ACC112 (cell line): ENCODE measurements at regions not wholly inside any gene's neighbourhood (a gene's known extent, or its start where the extent isn't known, plus 50 kb on each side); places are given as distances from the start of the nearest gene placed in this dataset.
"Not testable (repeated sequence)": the region's sequence is repeated elsewhere in the genome, so short reads cannot be mapped to it uniquely, and the experiment has no call there.

Experiments
- H2AFZ ChIP-seq: fragments of 200-600 bp; sonication (generic); one replicate; pipeline ENCODE4 v1.6.0; 2017; ENCODE audit warnings: antibody characterized with exemption, low read length; ENCODE audit not compliant: unreplicated experiment
- H3K27ac ChIP-seq: fragments of 200-600 bp; sonication (generic); 2 replicates; pipeline ENCODE4 v1.5.1; 2014; ENCODE audit warnings: low read depth, mild to moderate bottlenecking, antibody characterized with exemption, low read length, moderate library complexity
- H3K27me3 ChIP-seq: fragments of 200-600 bp; sonication (generic); 2 replicates; pipeline ENCODE4 v1.6.1; 2014; ENCODE audit warnings: mild to moderate bottlenecking, antibody characterized with exemption, low read length, moderate library complexity, mixed read lengths; ENCODE audit not compliant: insufficient read depth
- H3K36me3 ChIP-seq: fragments of 200-600 bp; sonication (generic); 2 replicates; pipeline ENCODE4 v1.6.1; 2016; ENCODE audit warnings: mild to moderate bottlenecking, antibody characterized with exemption, low read length, moderate library complexity, mixed read lengths; ENCODE audit not compliant: insufficient read depth
- H3K4me1 ChIP-seq: fragments of 200-600 bp; sonication (generic); one replicate; pipeline ENCODE4 v1.6.1; 2016; ENCODE audit warnings: low read length, mixed read lengths; ENCODE audit not compliant: insufficient read depth, unreplicated experiment, control insufficient read depth
- H3K4me3 ChIP-seq: fragments of 200-600 bp; sonication (generic); 2 replicates; pipeline ENCODE4 v1.5.1; 2014; ENCODE audit warnings: mild to moderate bottlenecking, low read depth, low read length
- H3K79me2 ChIP-seq: fragments of 200-600 bp; sonication (generic); one replicate; pipeline ENCODE4 v1.6.0; 2016; ENCODE audit warnings: low read length; ENCODE audit not compliant: control insufficient read depth, unreplicated experiment, insufficient read depth

GRCh38 chr4:102210806-102211205, 134.5 kb downstream of the SLC39A8 start:
- not testable (repeated sequence) for H3K4me1 ChIP-seq, H3K79me2 ChIP-seq, H3K36me3 ChIP-seq, H3K27ac ChIP-seq, H2AFZ ChIP-seq, H3K4me3 ChIP-seq, H3K27me3 ChIP-seq

GRCh38 chr4:102204634-102205033, 140.6 kb downstream of the SLC39A8 start:
- H3K36me3 ChIP-seq, H3K79me2 ChIP-seq, H2AFZ ChIP-seq, H3K27ac ChIP-seq, H3K27me3 ChIP-seq, H3K4me3 ChIP-seq, H3K4me1 ChIP-seq: not testable (repeated sequence)

GRCh38 chr4:102196221-102196620, 149.1 kb downstream of the SLC39A8 start:
- no peaks in the 10 kb centered on the region for H3K36me3 ChIP-seq
- no peaks in the 10 kb centered on the region for H3K79me2 ChIP-seq
- H2AFZ ChIP-seq: peak overlapping the region; percentile 67
- H3K27me3 ChIP-seq: no peaks in the 10 kb centered on the region
- H3K4me1 ChIP-seq: no peaks in the 10 kb centered on the region
- no peak overlapping the region for H3K4me3 ChIP-seq
- no peak overlapping the region for H3K27ac ChIP-seq

- H3K79me2 ChIP-seq: no peaks in the 10 kb centered on the region
- no peak overlapping the region for H3K4me3 ChIP-seq
- H2AFZ ChIP-seq: no peak overlapping the region
- H3K36me3 ChIP-seq: no peaks in the 10 kb centered on the region
- no peaks in the 10 kb centered on the region for H3K27me3 ChIP-seq
- H3K27ac ChIP-seq: no peak overlapping the region
- no peaks in the 10 kb centered on the region for H3K4me1 ChIP-seq
These were observed 152.1 kb downstream of the SLC39A8 start for GRCh38 chr4:102193145-102193544.

- Histone ChIP-seq H3K36me3 (no peaks in the 10 kb centered on the region), H3K4me1 (no peaks in the 10 kb centered on the region), H3K27ac (no peak overlapping the region), H2AFZ (no peak overlapping the region), H3K4me3 (no peak overlapping the region), H3K27me3 (no peaks in the 10 kb centered on the region), H3K79me2 (no peaks in the 10 kb centered on the region)
These were observed 165.2 kb downstream of the SLC39A8 start for GRCh38 chr4:102180046-102180445.

- peak overlapping the region; percentile 3 for H2AFZ ChIP-seq
- H3K4me1 ChIP-seq: peaks cover 5% of the 10 kb centered on the region
These were observed 170.5 kb downstream of the SLC39A8 start for GRCh38 chr4:102174719-102175189.

GRCh38 chr4:102172341-102172740, 172.9 kb downstream of the SLC39A8 start:
- no peak overlapping the region for H3K4me3 ChIP-seq
- no peaks in the 10 kb centered on the region for H3K36me3 ChIP-seq

More at GRCh38 chr4:102174719-102175189, 170.5 kb downstream of the SLC39A8 start:
- no peaks in the 10 kb centered on the region for H3K36me3 ChIP-seq
- H3K4me3 ChIP-seq: no peak overlapping the region
- H3K27ac ChIP-seq: peak overlapping the region; percentile 66
- H3K27me3 ChIP-seq: no peaks in the 10 kb centered on the region
- no peaks in the 10 kb centered on the region for H3K79me2 ChIP-seq

GRCh38 chr4:102170910-102171309, 174.4 kb downstream of the SLC39A8 start:
- Histone ChIP-seq H3K4me1 (peaks cover 5% of the 10 kb centered on the region), H3K36me3 (no peaks in the 10 kb centered on the region), H3K79me2 (no peaks in the 10 kb centered on the region), H3K27ac (no peak overlapping the region), H3K4me3 (no peak overlapping the region), H2AFZ (no peak overlapping the region), H3K27me3 (no peaks in the 10 kb centered on the region)

More at GRCh38 chr4:102172341-102172740, 172.9 kb downstream of the SLC39A8 start:
- H3K79me2 ChIP-seq: no peaks in the 10 kb centered on the region
- H3K27ac ChIP-seq: no peak overlapping the region
- H2AFZ ChIP-seq: no peak overlapping the region
- no peaks in the 10 kb centered on the region for H3K27me3 ChIP-seq
- H3K4me1 ChIP-seq: peaks cover 5% of the 10 kb centered on the region

- no peaks in the 10 kb centered on the region for H3K27me3 ChIP-seq
- no peak overlapping the region for H3K4me3 ChIP-seq
- H3K79me2 ChIP-seq: no peaks in the 10 kb centered on the region
- H3K27ac ChIP-seq: no peak overlapping the region
- peaks cover under 1% of the 10 kb centered on the region for H3K4me1 ChIP-seq
- H2AFZ ChIP-seq: no peak overlapping the region
- H3K36me3 ChIP-seq: no peaks in the 10 kb centered on the region
These were observed 175.9 kb downstream of the SLC39A8 start for GRCh38 chr4:102169345-102169744.

- Histone ChIP-seq H3K4me3 (no peak overlapping the region), H3K27me3 (no peaks in the 10 kb centered on the region), H3K27ac (no peak overlapping the region), H3K4me1 (no peaks in the 10 kb centered on the region), H3K36me3 (no peaks in the 10 kb centered on the region), H2AFZ (no peak overlapping the region), H3K79me2 (no peaks in the 10 kb centered on the region)
These were observed 176.7 kb downstream of the SLC39A8 start for GRCh38 chr4:102168580-102168979.

- H3K4me3 ChIP-seq: no peak overlapping the region
- H3K27ac ChIP-seq: no peak overlapping the region
- H3K36me3 ChIP-seq: no peaks in the 10 kb centered on the region
- no peak overlapping the region for H2AFZ ChIP-seq
- H3K27me3 ChIP-seq: no peaks in the 10 kb centered on the region
- no peaks in the 10 kb centered on the region for H3K79me2 ChIP-seq
- H3K4me1 ChIP-seq: no peaks in the 10 kb centered on the region
These were observed 179.7 kb downstream of the SLC39A8 start for GRCh38 chr4:102165584-102165983.
